Kidney (tissue), 13 donors: ENCODE measurements at regions not wholly inside any gene's neighbourhood (a gene's known extent, or its start where the extent isn't known, plus 50 kb on each side); places are given as distances from the start of the nearest gene placed in this dataset.

Experiments used
- DNase-seq, 5 donors: peaks; one replicate each; pipeline ENCODE4 v3.0.0-alpha.2; 2013 to 2020
- FAIRE-seq: peaks from 2 replicates; lab custom pipeline; 2012; peaks lifted over from hg19 to GRCh38; lab: Jason Lieb, UNC
- H3K27ac ChIP-seq, 2 donors: one replicate each; pipeline ENCODE4 v1.7.0; 2013; ENCODE audit warnings: low read depth in 2 of 2, low read length in 2 of 2, inconsistent platforms in 1 of 2
- H3K27me3 ChIP-seq: one replicate; pipeline ENCODE4 v1.7.1; 2013; ENCODE audit warnings: low read length, inconsistent platforms; ENCODE audit not compliant: control insufficient read depth, insufficient read depth
- H3K36me3 ChIP-seq, 3 donors: one replicate each; pipeline versions ENCODE4 v1.7.0 to v1.7.1; 2013; ENCODE audit warnings: low read length in 3 of 3, control low read depth in 1 of 3, inconsistent platforms in 1 of 3; ENCODE audit not compliant: insufficient read depth in 3 of 3, control insufficient read depth in 2 of 3
- H3K4me1 ChIP-seq, 3 donors: one replicate each; pipeline versions ENCODE4 v1.7.0 to v1.7.1; 2013; ENCODE audit warnings: low read length in 3 of 3, inconsistent platforms in 1 of 3, low read depth in 1 of 3; ENCODE audit not compliant: control insufficient read depth in 2 of 3, insufficient read depth in 2 of 3
- H3K4me3 ChIP-seq, 3 donors: one replicate each; pipeline versions ENCODE4 v1.7.0 to v1.8.1; 2013; ENCODE audit warnings: low read length in 3 of 3, control low read depth in 1 of 3, inconsistent platforms in 1 of 3
- H3K9ac ChIP-seq, 3 donors: one replicate each; pipeline versions ENCODE4 v1.7.0 to v1.7.1; 2013; ENCODE audit warnings: low read length in 3 of 3, control low read depth in 1 of 3, inconsistent platforms in 1 of 3
- H3K9me3 ChIP-seq, 3 donors: one replicate each; pipeline versions ENCODE4 v1.7.0 to v1.7.1; 2013; ENCODE audit warnings: low read length in 3 of 3, control low read depth in 1 of 3, inconsistent platforms in 1 of 3; ENCODE audit not compliant: control insufficient read depth in 2 of 3, insufficient read depth in 1 of 3
- intact Hi-C: fragments of 100-400 bp; cut with DNase I; formaldehyde crosslinking; loops from one replicate; pipeline ENCODE4 v1.11.1; 2022
- TF ChIP-seq, protein P1 (sequence below): IDR thresholded peaks from 3 replicates; pipeline ENCODE4 v1.5.1; 2012; ENCODE audit warnings: mild to moderate bottlenecking, moderate library complexity, borderline replicate concordance; ENCODE audit not compliant: insufficient read depth; ENCODE audit errors: extremely low read depth
- donor health status: control.
- donor health status: control.
- donor health status: control.
- donor health status: control.
- donor health status: control.
- donor health status: DM: yes; HTN: yes; CAD: no.
- donor health status: Normal renal cell carcinoma (clear cell type).

DNA sequence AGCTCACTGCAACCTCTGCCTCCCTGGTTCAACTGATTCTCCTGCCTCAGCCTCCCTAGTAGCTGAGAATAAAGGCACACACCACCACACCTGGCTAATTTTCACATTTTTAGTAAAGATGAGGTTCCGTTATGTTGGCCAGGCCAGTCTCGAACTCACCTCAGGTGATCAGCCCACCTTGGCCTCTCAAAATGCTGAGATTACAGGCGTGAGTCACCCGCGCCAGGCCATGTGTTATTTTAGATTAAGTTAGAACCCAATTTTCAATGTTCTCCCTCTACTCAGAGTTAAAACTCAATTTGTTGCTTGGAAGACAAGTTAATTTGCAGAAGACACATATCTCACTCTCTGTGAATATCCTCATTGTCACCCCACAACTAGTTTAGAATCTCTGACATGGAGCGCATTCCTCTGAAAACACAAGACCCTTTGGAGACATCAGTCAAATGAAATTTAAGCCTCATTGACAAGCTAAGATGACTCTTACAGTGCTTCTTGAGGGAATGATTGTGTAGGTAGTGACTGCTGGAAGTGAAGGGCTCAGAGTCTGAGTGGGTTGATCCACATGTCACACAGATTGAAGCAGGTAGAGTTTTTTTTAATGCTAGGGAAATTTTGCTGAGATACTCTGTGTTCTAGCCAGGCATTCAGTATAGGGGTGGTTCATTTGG lies 60.6 kb upstream of the FRMD4B start:
- H3K4me1 ChIP-seq, result no peaks in the 10 kb centered on the region
- TF ChIP-seq, protein P1, sequence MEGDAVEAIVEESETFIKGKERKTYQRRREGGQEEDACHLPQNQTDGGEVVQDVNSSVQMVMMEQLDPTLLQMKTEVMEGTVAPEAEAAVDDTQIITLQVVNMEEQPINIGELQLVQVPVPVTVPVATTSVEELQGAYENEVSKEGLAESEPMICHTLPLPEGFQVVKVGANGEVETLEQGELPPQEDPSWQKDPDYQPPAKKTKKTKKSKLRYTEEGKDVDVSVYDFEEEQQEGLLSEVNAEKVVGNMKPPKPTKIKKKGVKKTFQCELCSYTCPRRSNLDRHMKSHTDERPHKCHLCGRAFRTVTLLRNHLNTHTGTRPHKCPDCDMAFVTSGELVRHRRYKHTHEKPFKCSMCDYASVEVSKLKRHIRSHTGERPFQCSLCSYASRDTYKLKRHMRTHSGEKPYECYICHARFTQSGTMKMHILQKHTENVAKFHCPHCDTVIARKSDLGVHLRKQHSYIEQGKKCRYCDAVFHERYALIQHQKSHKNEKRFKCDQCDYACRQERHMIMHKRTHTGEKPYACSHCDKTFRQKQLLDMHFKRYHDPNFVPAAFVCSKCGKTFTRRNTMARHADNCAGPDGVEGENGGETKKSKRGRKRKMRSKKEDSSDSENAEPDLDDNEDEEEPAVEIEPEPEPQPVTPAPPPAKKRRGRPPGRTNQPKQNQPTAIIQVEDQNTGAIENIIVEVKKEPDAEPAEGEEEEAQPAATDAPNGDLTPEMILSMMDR, result no peak
- H3K27me3 ChIP-seq, result no peaks in the 10 kb centered on the region
- no peak overlapping the region for H3K9ac ChIP-seq
- no peaks in the 10 kb centered on the region for H3K9me3 ChIP-seq
- no peak overlapping the region for H3K4me3 ChIP-seq
- H3K27ac ChIP-seq, result no peak overlapping the region
- no peak for DNase-seq
- intact Hi-C loops, result no loop called here
- no peaks in the 10 kb centered on the region for H3K36me3 ChIP-seq
- no peak for FAIRE-seq

DNA sequence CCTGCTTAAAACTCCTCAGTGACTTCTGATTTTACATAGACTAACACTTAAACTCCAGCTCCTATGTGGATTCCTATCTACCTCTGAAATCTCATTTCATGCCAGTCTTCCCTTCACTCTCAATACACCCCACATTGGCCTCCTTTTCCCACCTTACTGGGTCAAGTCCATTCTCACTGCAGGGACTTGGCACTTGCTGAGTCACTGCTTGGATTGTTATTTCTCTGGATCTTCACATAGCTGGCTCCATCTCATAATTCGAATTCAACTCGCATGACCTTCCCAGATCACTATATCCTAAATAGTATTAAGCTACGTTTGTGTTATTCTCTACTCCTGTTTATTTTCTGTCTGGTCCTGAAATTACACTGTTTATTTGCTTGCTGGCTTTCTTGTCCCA lies 59.6 kb upstream of the FRMD4B start:
- Histone ChIP-seq H3K36me3 (no peaks in the 10 kb centered on the region), H3K4me1 (no peaks in the 10 kb centered on the region), H3K9me3 (no peaks in the 10 kb centered on the region), H3K27ac (no peak overlapping the region), H3K4me3 (no peak overlapping the region), H3K9ac (no peak overlapping the region), H3K27me3 (no peaks in the 10 kb centered on the region)
- DNase-seq, result no peak
- intact Hi-C loops, result no loop called here
- TF ChIP-seq, protein P1, result no peak
- no peak for FAIRE-seq

DNA sequence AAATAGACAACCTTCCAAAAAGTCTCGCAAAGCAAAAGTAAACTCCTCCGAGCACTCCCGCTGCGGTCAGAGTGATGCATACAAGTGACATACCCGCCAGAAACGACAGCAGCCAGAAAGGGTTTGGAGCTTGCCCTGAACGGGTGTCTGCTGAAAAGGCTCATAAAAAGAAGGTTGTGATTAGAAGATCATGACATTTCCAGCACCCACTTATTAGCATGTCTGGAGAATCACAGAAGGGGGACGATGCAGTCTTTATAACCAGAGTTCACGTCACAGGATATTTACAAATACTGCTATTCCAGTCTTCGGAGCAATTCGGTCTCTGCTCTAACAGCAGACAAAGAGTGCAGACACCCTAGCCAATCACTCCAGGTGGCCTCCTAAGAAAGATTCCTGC lies 59.1 kb upstream of the FRMD4B start:
- H3K36me3 ChIP-seq, result no peaks in the 10 kb centered on the region
- H3K27me3 ChIP-seq, result no peaks in the 10 kb centered on the region
- DNase-seq, result no peak
- H3K9me3 ChIP-seq, result no peaks in the 10 kb centered on the region
- intact Hi-C loops, result no loop called here
- FAIRE-seq, result no peak
- no peak overlapping the region for H3K9ac ChIP-seq
- no peaks in the 10 kb centered on the region for H3K4me1 ChIP-seq
- TF ChIP-seq, protein P1, result no peak
- no peak overlapping the region for H3K27ac ChIP-seq
- no peak overlapping the region for H3K4me3 ChIP-seq
